SU-DHL-6 (cell line): ENCODE measurements at regions not wholly inside any gene's neighbourhood (a gene's known extent, or its start where the extent isn't known, plus 50 kb on each side); places are given as distances from the start of the nearest gene placed in this dataset.

Source experiments
- H2AFZ ChIP-seq: fragments of 200-600 bp; sonication (generic); 2 replicates; pipeline ENCODE4 v1.6.1; 2014; ENCODE audit warnings: low read depth, mild to moderate bottlenecking, moderate library complexity, mixed read lengths, antibody characterized with exemption, low read length; ENCODE audit not compliant: severe bottlenecking
- H3F3A ChIP-seq: fragments of 200-600 bp; shearing (Covaris generic); 2 replicates; pipeline ENCODE4 v1.6.0; 2016; ENCODE audit warnings: antibody characterized with exemption, mild to moderate bottlenecking; ENCODE audit not compliant: insufficient read depth
- H3K27ac ChIP-seq: fragments of 200-600 bp; sonication (generic); 2 replicates; pipeline ENCODE4 v1.5.1; 2016; ENCODE audit warnings: low read depth, mild to moderate bottlenecking, low read length, moderate library complexity, mixed read lengths
- H3K27me3 ChIP-seq: fragments of 200-600 bp; sonication (generic), shearing (Covaris generic); 2 replicates; pipeline ENCODE4 v1.6.0; 2014; ENCODE audit warnings: mild to moderate bottlenecking, low read length
- H3K36me3 ChIP-seq: fragments of 200-600 bp; sonication (generic); 2 replicates; pipeline ENCODE4 v1.6.1; 2014; ENCODE audit warnings: mild to moderate bottlenecking, low read length, mixed read lengths
- H3K4me2 ChIP-seq: fragments of 300-600, 200-600 bp; shearing (Covaris generic), sonication (generic); 2 replicates; pipeline ENCODE4 v1.6.0; 2014; ENCODE audit warnings: low read length, low read depth, mild to moderate bottlenecking; ENCODE audit not compliant: poor library complexity, severe bottlenecking
- H3K4me3 ChIP-seq: fragments of 200-600 bp; sonication (generic); 2 replicates; pipeline ENCODE4 v1.5.1; 2014; ENCODE audit warnings: antibody characterized with exemption, low read length, mild to moderate bottlenecking, mixed read lengths; ENCODE audit not compliant: insufficient read depth, poor library complexity, severe bottlenecking
- H3K79me2 ChIP-seq: fragments of 200-600 bp; sonication (generic); 2 replicates; pipeline ENCODE4 v1.6.1; 2014; ENCODE audit warnings: mild to moderate bottlenecking, low read length, moderate library complexity; ENCODE audit not compliant: insufficient read depth
- H3K9ac ChIP-seq: fragments of 200-600 bp; sonication (generic); 2 replicates; pipeline ENCODE4 v1.7.0; 2014; ENCODE audit warnings: mild to moderate bottlenecking, low read length
- H3K9me2 ChIP-seq: fragments of 200-600 bp; sonication (generic); replicated peaks from 2 replicates; pipeline ENCODE4 v1.6.1; 2014; ENCODE audit warnings: low read length; ENCODE audit not compliant: insufficient read depth
- H3K9me3 ChIP-seq: fragments of 200-600 bp; sonication (generic); 2 replicates; pipeline ENCODE4 v1.6.1; 2014; ENCODE audit warnings: low read length, mixed read lengths; ENCODE audit not compliant: insufficient read depth
- H4K20me1 ChIP-seq: fragments of 200-600 bp; sonication (generic); 2 replicates; pipeline ENCODE4 v1.6.1; 2014; ENCODE audit warnings: low read depth, mild to moderate bottlenecking, antibody characterized with exemption, low read length, moderate library complexity, mixed read lengths
- CTCF ChIP-seq: fragments of 200-600 bp; sonication (generic); IDR thresholded peaks from one replicate; pipeline ENCODE4 v1.5.1; 2017; ENCODE audit warnings: antibody characterized with exemption, mild to moderate bottlenecking, low read length, moderate library complexity; ENCODE audit not compliant: insufficient read depth, poor library complexity, severe bottlenecking
- EZH2phosphoT487 ChIP-seq: fragments of 200-600 bp; sonication (generic), shearing (Covaris generic); conservative IDR thresholded peaks from 2 replicates; pipeline ENCODE4 v1.6.1; 2018; ENCODE audit warnings: mild to moderate bottlenecking, antibody characterized with exemption, low read length, moderate library complexity, mixed read lengths

DNA sequence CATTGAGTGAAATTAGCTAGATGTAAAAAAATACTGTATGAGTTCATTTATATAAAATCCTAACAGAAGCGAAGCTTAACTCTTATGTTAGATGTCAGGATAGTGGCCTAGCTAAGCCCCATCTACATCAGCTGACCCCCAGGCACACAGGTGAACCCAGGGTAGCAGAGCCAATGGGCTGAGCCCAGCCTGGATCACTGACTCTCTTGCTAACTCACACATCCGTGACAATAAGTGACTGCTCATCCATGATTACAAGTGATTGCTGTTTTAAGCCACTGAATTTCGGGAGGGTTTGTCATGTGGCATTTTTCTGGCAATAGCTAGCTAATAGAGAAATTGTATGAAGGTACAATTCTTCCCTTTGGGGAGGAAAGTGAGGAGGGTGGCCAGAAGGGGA is 55.2 kb upstream of the COG2 start:
- Histone ChIP-seq H3K4me3 (no peak overlapping the region), H3K9me2 (no peaks in the 10 kb centered on the region), H3K36me3 (no peaks in the 10 kb centered on the region), H3K9me3 (no peaks in the 10 kb centered on the region), H4K20me1 (no peaks in the 10 kb centered on the region), H3K79me2 (no peaks in the 10 kb centered on the region), H3K4me2 (no peak overlapping the region), H3K9ac (no peak overlapping the region), H3F3A (no peaks in the 10 kb centered on the region), H2AFZ (no peak overlapping the region), H3K27ac (no peak overlapping the region), H3K27me3 (no peaks in the 10 kb centered on the region)
- TF ChIP-seq EZH2phosphoT487 (no peak), CTCF (no peak)

DNA sequence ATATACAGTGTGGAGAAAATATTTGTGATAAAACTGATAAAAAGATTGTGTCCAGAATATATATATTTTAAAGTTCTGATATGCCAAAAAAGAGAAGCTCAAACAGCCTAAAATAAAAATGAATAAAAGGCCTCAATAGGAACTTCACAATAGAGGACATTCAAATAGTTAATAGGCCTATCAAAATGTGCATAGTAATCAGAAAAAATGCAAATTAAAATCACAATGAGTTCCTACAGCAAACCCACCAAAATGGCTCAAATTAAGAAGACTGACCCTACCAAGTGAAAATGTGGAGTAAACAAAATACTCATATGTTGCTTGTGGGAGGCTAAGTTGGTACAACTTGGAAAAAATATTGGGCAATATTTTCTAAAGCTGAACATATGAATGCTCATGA is 57.6 kb upstream of the COG2 start:
- H3K79me2 ChIP-seq, result no peaks in the 10 kb centered on the region
- no peak overlapping the region for H3K4me3 ChIP-seq
- no peaks in the 10 kb centered on the region for H3K36me3 ChIP-seq
- H3K9me2 ChIP-seq, result no peaks in the 10 kb centered on the region
- no peaks in the 10 kb centered on the region for H3F3A ChIP-seq
- no peaks in the 10 kb centered on the region for H3K27me3 ChIP-seq
- no peak overlapping the region for H3K27ac ChIP-seq
- H3K9me3 ChIP-seq, result no peaks in the 10 kb centered on the region
- no peak overlapping the region for H2AFZ ChIP-seq
- TF ChIP-seq EZH2phosphoT487 (no peak), CTCF (no peak)
- H4K20me1 ChIP-seq, result no peaks in the 10 kb centered on the region
- no peak overlapping the region for H3K9ac ChIP-seq
- H3K4me2 ChIP-seq, result no peak overlapping the region

- H3K9me2 ChIP-seq, result no peaks in the 10 kb centered on the region
- no peaks in the 10 kb centered on the region for H3K27me3 ChIP-seq
- H3K9ac ChIP-seq, result no peak overlapping the region
- no peak overlapping the region for H3K4me3 ChIP-seq
- no peak overlapping the region for H2AFZ ChIP-seq
- no peaks in the 10 kb centered on the region for H3K79me2 ChIP-seq
- H3K27ac ChIP-seq, result no peak overlapping the region
- H3K36me3 ChIP-seq, result no peaks in the 10 kb centered on the region
- H3K4me2 ChIP-seq, result no peak overlapping the region
- H3K9me3 ChIP-seq, result no peaks in the 10 kb centered on the region
- no peaks in the 10 kb centered on the region for H3F3A ChIP-seq
- no peaks in the 10 kb centered on the region for H4K20me1 ChIP-seq
- TF ChIP-seq CTCF (no peak), EZH2phosphoT487 (no peak)
Observed at GRCh38 chr1:230581446-230582079, 60.7 kb upstream of the COG2 start.

DNA sequence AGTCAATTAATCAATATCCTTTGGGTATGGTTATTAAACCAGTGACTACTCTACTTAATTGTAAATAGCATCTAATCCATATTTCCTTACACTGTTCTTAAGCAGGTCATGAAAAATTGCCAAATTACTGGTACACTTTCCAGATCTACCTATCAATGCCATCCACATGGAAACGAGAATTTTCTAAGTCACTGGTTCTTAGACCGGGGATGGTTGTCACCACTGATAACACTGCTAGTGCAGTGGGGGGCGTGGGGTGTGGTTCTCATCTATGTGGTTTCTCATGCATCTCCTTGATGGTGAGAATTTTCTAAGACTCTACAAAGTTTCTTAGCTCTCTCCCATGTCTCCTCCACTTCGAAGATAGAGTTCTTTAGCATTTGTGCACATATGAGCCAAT is 63.7 kb upstream of the COG2 start:
- Histone ChIP-seq H3K9ac (no peak overlapping the region), H2AFZ (no peak overlapping the region), H3F3A (no peaks in the 10 kb centered on the region), H3K79me2 (no peaks in the 10 kb centered on the region), H4K20me1 (no peaks in the 10 kb centered on the region), H3K4me2 (no peak overlapping the region), H3K36me3 (no peaks in the 10 kb centered on the region), H3K27me3 (no peaks in the 10 kb centered on the region), H3K4me3 (no peak overlapping the region), H3K27ac (no peak overlapping the region), H3K9me2 (no peaks in the 10 kb centered on the region), H3K9me3 (no peaks in the 10 kb centered on the region)
- TF ChIP-seq EZH2phosphoT487, result no peak
- no peak for TF ChIP-seq CTCF
